H9 (cell line): ENCODE measurements at regions not wholly inside any gene's neighbourhood (a gene's known extent, or its start where the extent isn't known, plus 50 kb on each side); places are given as distances from the start of the nearest gene placed in this dataset.

Experiments used
- DNase-seq: peaks from one replicate; pipeline ENCODE4 v3.0.0-alpha.2; 2017
- H2AFZ ChIP-seq: one replicate; pipeline ENCODE4 v1.6.1; 2013; ENCODE audit warnings: mild to moderate bottlenecking, low read length, control low read depth, moderate library complexity
- H2AK5ac ChIP-seq: 2 replicates; pipeline ENCODE4 v1.6.1; 2013; ENCODE audit warnings: low read length, control low read depth, mixed read lengths; ENCODE audit not compliant: insufficient read length
- H2BK120ac ChIP-seq: one replicate; pipeline ENCODE4 v1.6.1; 2013; ENCODE audit warnings: low read depth, mild to moderate bottlenecking, low read length, control low read depth, inconsistent platforms; ENCODE audit not compliant: poor library complexity, severe bottlenecking
- H2BK12ac ChIP-seq: 2 replicates; pipeline ENCODE4 v1.6.1; 2013; ENCODE audit warnings: low read length, control low read depth, mixed read lengths, low read depth; ENCODE audit not compliant: insufficient read length
- H2BK15ac ChIP-seq: 2 replicates; pipeline ENCODE4 v1.6.1; 2013; ENCODE audit warnings: low read depth, low read length, control low read depth
- H2BK20ac ChIP-seq: one replicate; pipeline ENCODE4 v1.6.1; 2013; ENCODE audit warnings: low read depth, mild to moderate bottlenecking, low read length, control low read depth, inconsistent platforms; ENCODE audit not compliant: poor library complexity, severe bottlenecking
- H2BK5ac ChIP-seq: 2 replicates; pipeline ENCODE4 v1.6.1; 2013; ENCODE audit warnings: low read length, control low read depth, mixed read lengths; ENCODE audit not compliant: insufficient read length
- H3K14ac ChIP-seq: 2 replicates; pipeline ENCODE4 v1.6.1; 2013; ENCODE audit warnings: low read length, control low read depth; ENCODE audit not compliant: insufficient read depth
- H3K18ac ChIP-seq: 2 replicates; pipeline ENCODE4 v1.6.1; 2013; ENCODE audit warnings: low read depth, mild to moderate bottlenecking, mixed read lengths, low read length, control low read depth; ENCODE audit not compliant: insufficient read length
- H3K23ac ChIP-seq: 2 replicates; pipeline ENCODE4 v1.6.1; 2013; ENCODE audit warnings: low read length, control low read depth, mixed read lengths, low read depth; ENCODE audit not compliant: insufficient read length
- H3K23me2 ChIP-seq: 2 replicates; pipeline ENCODE4 v1.6.1; 2013; ENCODE audit warnings: low read depth, mild to moderate bottlenecking, mixed read lengths, low read length, control low read depth; ENCODE audit not compliant: insufficient read length, poor library complexity, severe bottlenecking
- H3K27ac ChIP-seq: 2 replicates; pipeline ENCODE4 v1.5.1; 2013; ENCODE audit warnings: low read length, control low read depth, mixed read lengths, low read depth; ENCODE audit not compliant: insufficient read length
- H3K27me3 ChIP-seq: 2 replicates; pipeline ENCODE4 v1.6.1; 2013; ENCODE audit warnings: low read length, control low read depth, inconsistent platforms; ENCODE audit not compliant: insufficient read depth
- H3K4ac ChIP-seq: 2 replicates; pipeline ENCODE4 v1.6.1; 2013; ENCODE audit warnings: low read depth, mild to moderate bottlenecking, control low read depth, inconsistent platforms, low read length, moderate library complexity
- H3K4me1 ChIP-seq: 2 replicates; pipeline ENCODE4 v1.6.1; 2013; ENCODE audit warnings: low read length, control low read depth, inconsistent platforms; ENCODE audit not compliant: insufficient read depth
- H3K4me2 ChIP-seq: 2 replicates; pipeline ENCODE4 v1.6.1; 2013; ENCODE audit warnings: low read length, control low read depth, mixed read lengths; ENCODE audit not compliant: insufficient read length, insufficient read depth
- H3K56ac ChIP-seq: 2 replicates; pipeline ENCODE4 v1.6.1; 2013; ENCODE audit warnings: low read depth, mild to moderate bottlenecking, mixed read lengths, low read length, control low read depth; ENCODE audit not compliant: insufficient read length
- H3K79me1 ChIP-seq: 2 replicates; pipeline ENCODE4 v1.6.1; 2013; ENCODE audit warnings: low read depth, mild to moderate bottlenecking, moderate library complexity, low read length, control low read depth, inconsistent platforms; ENCODE audit not compliant: insufficient read depth, poor library complexity, severe bottlenecking
- H3K79me2 ChIP-seq: 2 replicates; pipeline ENCODE4 v1.6.1; 2013; ENCODE audit warnings: low read length, control low read depth, inconsistent platforms; ENCODE audit not compliant: insufficient read depth
- H3K9ac ChIP-seq: 2 replicates; pipeline ENCODE4 v1.6.1; 2013; ENCODE audit warnings: low read length, control low read depth, mixed read lengths; ENCODE audit not compliant: insufficient read length; ENCODE audit errors: extremely low read depth
- H3K9me3 ChIP-seq: one replicate; pipeline ENCODE4 v1.6.1; 2013; ENCODE audit warnings: low read depth, low read length, inconsistent platforms; ENCODE audit not compliant: control insufficient read depth
- H3T11ph ChIP-seq: one replicate; pipeline ENCODE4 v1.6.1; 2013; ENCODE audit warnings: mild to moderate bottlenecking, low read length, control low read depth, inconsistent platforms
- H4K20me1 ChIP-seq: one replicate; pipeline ENCODE4 v1.6.1; 2013; ENCODE audit not compliant: control insufficient read depth, insufficient read length, insufficient read depth
- H4K5ac ChIP-seq: 2 replicates; pipeline ENCODE4 v1.6.1; 2013; ENCODE audit warnings: low read depth, mild to moderate bottlenecking, mixed read lengths, low read length, control low read depth; ENCODE audit not compliant: insufficient read length
- H4K8ac ChIP-seq: replicated peaks from 2 replicates; pipeline ENCODE4 v1.6.1; 2013; ENCODE audit warnings: low read length, control low read depth, mixed read lengths, low read depth; ENCODE audit not compliant: insufficient read length
- H4K91ac ChIP-seq: 2 replicates; pipeline ENCODE4 v1.6.1; 2013; ENCODE audit warnings: low read depth, mild to moderate bottlenecking, moderate library complexity, mixed read lengths, low read length, control low read depth; ENCODE audit not compliant: insufficient read length
- H3K27ac Mint-ChIP-seq, 3 experiments: 2 replicates in 2 of 3; 3 replicates in 1 of 3; pipeline ENCODE4 v1.8.0; 2020 to 2021; ENCODE audit warnings: mixed read lengths in 3 of 3, mild to moderate bottlenecking in 1 of 3, moderate library complexity in 1 of 3
- H3K27me3 Mint-ChIP-seq: 2 replicates; pipeline ENCODE4 v1.8.0; 2021; ENCODE audit warnings: low read depth, mild to moderate bottlenecking, moderate library complexity, mixed read lengths
- H3K36me3 Mint-ChIP-seq, 3 experiments: 2 replicates in 2 of 3; 3 replicates in 1 of 3; pipeline ENCODE4 v1.8.0; 2020 to 2021; ENCODE audit warnings: low read depth in 3 of 3, mixed read lengths in 3 of 3; ENCODE audit not compliant: insufficient read depth in 1 of 3
- H3K4me1 Mint-ChIP-seq, 2 experiments: 2 replicates each; pipeline ENCODE4 v1.8.0; 2020; ENCODE audit warnings: mixed read lengths in 2 of 2
- H3K4me3 Mint-ChIP-seq, 2 experiments: 2 replicates in 1 of 2; 3 replicates in 1 of 2; pipeline ENCODE4 v1.8.0; 2020 to 2021; ENCODE audit warnings: mild to moderate bottlenecking in 2 of 2, mixed read lengths in 2 of 2, moderate library complexity in 1 of 2
- H3K9me3 Mint-ChIP-seq, 2 experiments: 2 replicates in 1 of 2; 3 replicates in 1 of 2; pipeline ENCODE4 v1.8.0; 2020; ENCODE audit warnings: mild to moderate bottlenecking in 2 of 2, mixed read lengths in 2 of 2, moderate library complexity in 1 of 2
- CTCF ChIP-seq: fragments of 200-600 bp; sonication (generic); conservative IDR thresholded peaks from 3 replicates; pipeline ENCODE4 v1.8.0; 2021; ENCODE audit warnings: antibody characterized with exemption, mild to moderate bottlenecking
- WGBS: extraction: QIAGEN DNeasy Blood & Tissue Kit; methylation state at CpG from one replicate; pipeline ENCODE4 v1.1.7; 2013; ENCODE audit warnings: missing lambda C conversion rate, low lambda C conversion rate, mixed read lengths; ENCODE audit not compliant: insufficient read length; ENCODE audit errors: extremely low coverage; 5-methylcytosine and 5-hydroxymethylcytosine counted together

- H4K8ac ChIP-seq = no peak overlapping the region
- H3K4me1 Mint-ChIP-seq = no peaks in the 10 kb centered on the region
- no peaks in the 10 kb centered on the region for H3K23me2 ChIP-seq
- no peak overlapping the region for H2BK15ac ChIP-seq
- DNase-seq = no peak
- H3K23ac ChIP-seq = no peak overlapping the region
- no peak overlapping the region for H2AK5ac ChIP-seq
- no peaks in the 10 kb centered on the region for H3K9me3 ChIP-seq
- no peaks in the 10 kb centered on the region for H3K27me3 Mint-ChIP-seq
- peaks cover 0 to 2% (median 0%) of the 10 kb centered on the region in 3 experiments; a peak in 1 of 7 replicates for H3K36me3 Mint-ChIP-seq
- no peak overlapping the region for H2BK20ac ChIP-seq
- no peak overlapping the region for H2AFZ ChIP-seq
- H4K5ac ChIP-seq = no peak overlapping the region
- TF ChIP-seq CTCF = no peak
- no peak overlapping the region for H3K4me3 Mint-ChIP-seq
- H4K91ac ChIP-seq = no peak overlapping the region
- H3K79me1 ChIP-seq = no peaks in the 10 kb centered on the region
- no peaks in the 10 kb centered on the region for H3K27me3 ChIP-seq
- H3K4me2 ChIP-seq = no peak overlapping the region
- H3K27ac Mint-ChIP-seq = no peak overlapping the region
- no peak overlapping the region for H3K14ac ChIP-seq
- H3K27ac ChIP-seq = no peak overlapping the region
- H3T11ph ChIP-seq = no peak overlapping the region
- no peak overlapping the region for H2BK5ac ChIP-seq
- no CpG with 5 or more reads among the region's 1 CpG for WGBS
- H3K4me1 ChIP-seq = no peaks in the 10 kb centered on the region
- no peaks in the 10 kb centered on the region for H3K79me2 ChIP-seq
- no peak overlapping the region for H3K18ac ChIP-seq
- no peaks in the 10 kb centered on the region for H4K20me1 ChIP-seq
- H2BK120ac ChIP-seq = no peak overlapping the region
- no peak overlapping the region for H3K9ac ChIP-seq
- no peaks in the 10 kb centered on the region for H3K9me3 Mint-ChIP-seq
- H3K4ac ChIP-seq = no peak overlapping the region
- no peak overlapping the region for H2BK12ac ChIP-seq
- no peak overlapping the region for H3K56ac ChIP-seq
These were observed 239.7 kb upstream of the AGA start for GRCh38 chr4:177681902-177682301.
